ENCODE measurements at regions not wholly inside any gene's neighbourhood (a gene's known extent, or its start where the extent isn't known, plus 50 kb on each side); places are given as distances from the start of the nearest gene placed in this dataset.
"Not testable (repeated sequence)": the region's sequence is repeated elsewhere in the genome, so short reads cannot be mapped to it uniquely, and the experiment has no call there.

- DNase-seq, result peak; percentile 70
- in situ Hi-C loops (cut with HindIII; ENCODE audit: low pct_ligation_motif_present, low pct_unique_long_range_greater_than_20kb, low sequenced_read_pairs), result not testable (repeated sequence)
These were observed 50.3 kb downstream of the TLCD4 start for GRCh38 chr1:95167503-95167902.

- no peak for DNase-seq
- in situ Hi-C loops (cut with HindIII; ENCODE audit: low pct_ligation_motif_present, low pct_unique_long_range_greater_than_20kb, low sequenced_read_pairs), result no loop called here
These were observed 50.9 kb downstream of the TLCD4 start for GRCh38 chr1:95168028-95168427.

GRCh38 chr1:95168761-95169351 is 51.7 kb downstream of the TLCD4 start:
- in situ Hi-C loops (cut with HindIII; ENCODE audit: low pct_ligation_motif_present, low pct_unique_long_range_greater_than_20kb, low sequenced_read_pairs), result no loop called here
- DNase-seq, result peak; percentile 27

- in situ Hi-C loops (cut with HindIII; ENCODE audit: low pct_ligation_motif_present, low pct_unique_long_range_greater_than_20kb, low sequenced_read_pairs), result no loop called here
- DNase-seq, result peak; percentile 91
These were observed 52.4 kb downstream of the TLCD4 start for GRCh38 chr1:95169548-95169947.

- in situ Hi-C loops (cut with HindIII; ENCODE audit: low pct_ligation_motif_present, low pct_unique_long_range_greater_than_20kb, low sequenced_read_pairs), result no loop called here
These were observed 54.4 kb downstream of the TLCD4 start for GRCh38 chr1:95171270-95172245.

GRCh38 chr1:95176861-95177260 is 57.1 kb upstream of the RWDD3 start:
- in situ Hi-C loops (cut with HindIII; ENCODE audit: low pct_ligation_motif_present, low pct_unique_long_range_greater_than_20kb, low sequenced_read_pairs), result no loop called here
- no peak for DNase-seq

More at GRCh38 chr1:95171270-95172245, 54.4 kb downstream of the TLCD4 start:
- no peak for DNase-seq

- DNase-seq, result no peak
- in situ Hi-C loops (cut with HindIII; ENCODE audit: low pct_ligation_motif_present, low pct_unique_long_range_greater_than_20kb, low sequenced_read_pairs), result no loop called here
These were observed 54.6 kb upstream of the RWDD3 start for GRCh38 chr1:95179205-95179986.

- in situ Hi-C loops (cut with HindIII; ENCODE audit: low pct_ligation_motif_present, low pct_unique_long_range_greater_than_20kb, low sequenced_read_pairs), result no loop called here
These were observed 53.6 kb upstream of the RWDD3 start for GRCh38 chr1:95180371-95180770.

GRCh38 chr1:95181096-95181495 is 52.9 kb upstream of the RWDD3 start:
- in situ Hi-C loops (cut with HindIII; ENCODE audit: low pct_ligation_motif_present, low pct_unique_long_range_greater_than_20kb, low sequenced_read_pairs), result no loop called here
- no peak for DNase-seq

More at GRCh38 chr1:95180371-95180770, 53.6 kb upstream of the RWDD3 start:
- DNase-seq, result no peak

GRCh38 chr1:95183952-95184351 is 50.1 kb upstream of the RWDD3 start:
- in situ Hi-C loops (cut with HindIII; ENCODE audit: low pct_ligation_motif_present, low pct_unique_long_range_greater_than_20kb, low sequenced_read_pairs), result no loop called here

More at GRCh38 chr1:95183952-95184351, 50.1 kb upstream of the RWDD3 start:
- DNase-seq, result no peak

Measured in ACHN (cell line).